ENCODE measurements at regions not wholly inside any gene's neighbourhood (a gene's known extent, or its start where the extent isn't known, plus 50 kb on each side); places are given as distances from the start of the nearest gene placed in this dataset.

DNA sequence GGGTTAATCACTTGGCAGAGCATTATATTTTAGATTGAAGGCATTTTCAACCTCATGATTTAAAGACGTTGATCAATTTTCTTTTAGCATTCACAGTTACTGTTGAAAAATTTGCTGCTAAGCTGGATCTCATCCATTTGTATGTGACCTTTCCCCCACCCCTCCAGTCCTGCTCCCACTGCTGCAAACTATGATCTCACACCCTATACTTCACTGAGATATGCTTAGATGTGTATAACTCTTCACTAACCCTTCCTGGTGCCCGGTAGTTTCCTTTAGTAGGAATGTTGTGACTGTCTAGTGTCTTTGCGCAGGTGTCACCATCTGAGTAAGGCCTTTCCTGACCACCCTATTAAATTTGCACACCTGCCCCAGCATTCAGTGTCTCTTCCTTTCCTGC, 67.0 kb upstream of the C1orf21 start:
- TF ChIP-seq GABPA (IDR thresholded peaks at IDR 0.05; ENCODE audit: borderline replicate concordance, insufficient read depth, low read length) (no peak), MAFK (IDR thresholded peaks at IDR 0.05; ENCODE audit: low read depth, low read length) (no peak), JUN (IDR thresholded peaks at IDR 0.05; ENCODE audit: low read depth, low read length) (no peak), CBX8 (IDR thresholded peaks at IDR 0.05; ENCODE audit: borderline replicate concordance, low read depth, low read length) (no peak), CEBPB (IDR thresholded peaks at IDR 0.05; ENCODE audit: low read depth, low read length) (no peak), TEAD4 (IDR thresholded peaks at IDR 0.05; ENCODE audit: low read depth, low read length) (no peak), POLR2AphosphoS5 (IDR thresholded peaks at IDR 0.05; ENCODE audit: low read depth, low read length) (no peak), YY1 (IDR thresholded peaks at IDR 0.05; ENCODE audit: low read depth, low read length) (no peak), KDM1A (IDR thresholded peaks at IDR 0.05; ENCODE audit: borderline replicate concordance, low read length) (no peak), RNF2 (IDR thresholded peaks at IDR 0.05; ENCODE audit: borderline replicate concordance, low read depth, low read length, missing control alignments, poor library complexity, severe bottlenecking) (no peak), RFX5 (IDR thresholded peaks at IDR 0.05; ENCODE audit: borderline replicate concordance, low read depth, low read length) (no peak)
- TF ChIP-seq, protein P1, sequence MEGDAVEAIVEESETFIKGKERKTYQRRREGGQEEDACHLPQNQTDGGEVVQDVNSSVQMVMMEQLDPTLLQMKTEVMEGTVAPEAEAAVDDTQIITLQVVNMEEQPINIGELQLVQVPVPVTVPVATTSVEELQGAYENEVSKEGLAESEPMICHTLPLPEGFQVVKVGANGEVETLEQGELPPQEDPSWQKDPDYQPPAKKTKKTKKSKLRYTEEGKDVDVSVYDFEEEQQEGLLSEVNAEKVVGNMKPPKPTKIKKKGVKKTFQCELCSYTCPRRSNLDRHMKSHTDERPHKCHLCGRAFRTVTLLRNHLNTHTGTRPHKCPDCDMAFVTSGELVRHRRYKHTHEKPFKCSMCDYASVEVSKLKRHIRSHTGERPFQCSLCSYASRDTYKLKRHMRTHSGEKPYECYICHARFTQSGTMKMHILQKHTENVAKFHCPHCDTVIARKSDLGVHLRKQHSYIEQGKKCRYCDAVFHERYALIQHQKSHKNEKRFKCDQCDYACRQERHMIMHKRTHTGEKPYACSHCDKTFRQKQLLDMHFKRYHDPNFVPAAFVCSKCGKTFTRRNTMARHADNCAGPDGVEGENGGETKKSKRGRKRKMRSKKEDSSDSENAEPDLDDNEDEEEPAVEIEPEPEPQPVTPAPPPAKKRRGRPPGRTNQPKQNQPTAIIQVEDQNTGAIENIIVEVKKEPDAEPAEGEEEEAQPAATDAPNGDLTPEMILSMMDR (IDR thresholded peaks at IDR 0.05; ENCODE audit: control extremely low read depth in 1 of 3, insufficient read depth in 1 of 3, low read depth in 1 of 3, low read length in 3 of 3): no peak
